ENCODE measurements at regions not wholly inside any gene's neighbourhood (a gene's known extent, or its start where the extent isn't known, plus 50 kb on each side); places are given as distances from the start of the nearest gene placed in this dataset.

DNA sequence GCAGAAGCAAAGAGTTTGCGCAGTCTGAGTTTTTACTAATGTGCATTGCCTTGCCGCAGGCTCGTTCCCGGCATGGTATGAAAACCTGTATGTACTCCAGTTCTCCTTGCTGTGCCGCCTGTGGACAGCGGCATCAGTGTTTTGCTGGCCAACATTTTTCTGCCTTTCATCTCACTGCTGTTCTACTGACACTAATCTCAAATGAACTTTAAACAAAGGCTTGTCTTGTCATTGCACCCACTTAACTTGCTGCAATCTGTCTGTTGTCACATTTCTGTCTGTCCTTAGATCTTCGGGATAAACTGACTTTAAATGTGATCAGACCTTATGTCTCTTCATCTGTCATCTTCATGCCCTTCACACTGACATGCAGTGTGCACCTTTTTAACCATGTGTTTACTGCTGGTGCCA is 71.7 kb upstream of the ZNRF2 start:
- TF ChIP-seq, protein P1, sequence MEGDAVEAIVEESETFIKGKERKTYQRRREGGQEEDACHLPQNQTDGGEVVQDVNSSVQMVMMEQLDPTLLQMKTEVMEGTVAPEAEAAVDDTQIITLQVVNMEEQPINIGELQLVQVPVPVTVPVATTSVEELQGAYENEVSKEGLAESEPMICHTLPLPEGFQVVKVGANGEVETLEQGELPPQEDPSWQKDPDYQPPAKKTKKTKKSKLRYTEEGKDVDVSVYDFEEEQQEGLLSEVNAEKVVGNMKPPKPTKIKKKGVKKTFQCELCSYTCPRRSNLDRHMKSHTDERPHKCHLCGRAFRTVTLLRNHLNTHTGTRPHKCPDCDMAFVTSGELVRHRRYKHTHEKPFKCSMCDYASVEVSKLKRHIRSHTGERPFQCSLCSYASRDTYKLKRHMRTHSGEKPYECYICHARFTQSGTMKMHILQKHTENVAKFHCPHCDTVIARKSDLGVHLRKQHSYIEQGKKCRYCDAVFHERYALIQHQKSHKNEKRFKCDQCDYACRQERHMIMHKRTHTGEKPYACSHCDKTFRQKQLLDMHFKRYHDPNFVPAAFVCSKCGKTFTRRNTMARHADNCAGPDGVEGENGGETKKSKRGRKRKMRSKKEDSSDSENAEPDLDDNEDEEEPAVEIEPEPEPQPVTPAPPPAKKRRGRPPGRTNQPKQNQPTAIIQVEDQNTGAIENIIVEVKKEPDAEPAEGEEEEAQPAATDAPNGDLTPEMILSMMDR (conservative IDR thresholded peaks at IDR 0.05; ENCODE audit: low read length) = no peak
- TF ChIP-seq EZH2phosphoT487 (IDR thresholded peaks at IDR 0.05; ENCODE audit: borderline replicate concordance) = no peak

Data from Loucy (cell line).